A673 (cell line): ENCODE measurements at regions not wholly inside any gene's neighbourhood (a gene's known extent, or its start where the extent isn't known, plus 50 kb on each side); places are given as distances from the start of the nearest gene placed in this dataset.
"Not testable (repeated sequence)": the region's sequence is repeated elsewhere in the genome, so short reads cannot be mapped to it uniquely, and the experiment has no call there.

Experiments
- BruUV-seq: library from RNA; stranded (reverse); fragments of 400-500 nt; replicated peaks from 2 replicates; lab custom pipeline; 2021; lab: Mats Ljungman, UMichigan
- CTCF ChIA-PET: fragments of 300-600 bp; sonication (Branson Sonifier 250); formaldehyde crosslinking; loops from one replicate; lab custom pipeline; 2022; ENCODE audit warnings: antibody characterized with exemption; lab: Charles Lee
- POLR2A ChIA-PET: fragments of 300-600 bp; sonication (Branson Sonifier 250); formaldehyde crosslinking; loops from one replicate; lab custom pipeline; 2022; ENCODE audit warnings: antibody characterized with exemption; ENCODE audit not compliant: low non-redundant PET; lab: Charles Lee
- DNase-seq: peaks from one replicate; pipeline ENCODE4 v3.0.0-alpha.2; 2015; ENCODE audit warnings: low spot score
- H3K27ac ChIP-seq: fragments of 200-600 bp; sonication (generic); 2 replicates; pipeline ENCODE4 v1.5.1; 2016; ENCODE audit warnings: mixed run types, low read depth, mild to moderate bottlenecking, mixed read lengths, antibody characterized with exemption, low read length; ENCODE audit not compliant: poor library complexity, severe bottlenecking
- H3K27me3 ChIP-seq: fragments of 200-600 bp; sonication (generic); replicated peaks from 2 replicates; pipeline ENCODE4 v1.6.1; 2017; ENCODE audit warnings: mixed run types, low read depth, mild to moderate bottlenecking, mixed read lengths, antibody characterized with exemption, low read length; ENCODE audit not compliant: insufficient read depth, poor library complexity
- H3K36me3 ChIP-seq: fragments of 200-600 bp; sonication (generic); 2 replicates; pipeline ENCODE4 v1.6.1; 2016; ENCODE audit warnings: mixed run types, mild to moderate bottlenecking, mixed read lengths, antibody characterized with exemption, low read length; ENCODE audit not compliant: insufficient read depth, poor library complexity, severe bottlenecking
- H3K4me1 ChIP-seq: fragments of 200-600 bp; sonication (generic); 2 replicates; pipeline ENCODE4 v1.6.1; 2017; ENCODE audit warnings: mixed run types, mild to moderate bottlenecking, mixed read lengths, antibody characterized with exemption, low read length; ENCODE audit not compliant: insufficient read depth, poor library complexity, severe bottlenecking
- H3K4me3 ChIP-seq: fragments of 200-600 bp; sonication (generic); 2 replicates; pipeline ENCODE4 v1.5.1; 2016; ENCODE audit warnings: low read depth, mixed run types, mild to moderate bottlenecking, mixed read lengths, low read length; ENCODE audit not compliant: poor library complexity, severe bottlenecking
- H3K9me3 ChIP-seq: fragments of 200-600 bp; sonication (generic); 2 replicates; pipeline ENCODE4 v1.6.1; 2016; ENCODE audit warnings: mixed run types, low read depth, mild to moderate bottlenecking, mixed read lengths, antibody characterized with exemption, low read length; ENCODE audit not compliant: poor library complexity, severe bottlenecking
- EZH2 ChIP-seq: fragments of 200-600 bp; sonication (generic); IDR thresholded peaks from 2 replicates; pipeline ENCODE4 v1.6.1; 2017; ENCODE audit warnings: borderline replicate concordance, low read depth, mild to moderate bottlenecking, mixed read lengths, antibody characterized with exemption, low read length; ENCODE audit not compliant: poor library complexity, severe bottlenecking
- intact Hi-C: fragments of 100-400 bp; cut with micrococcal nuclease; formaldehyde crosslinking; loops from one replicate; pipeline ENCODE4 v1.10.0; 2022; ENCODE audit not compliant: unreplicated experiment
- TF ChIP-seq, protein P1 (sequence below): fragments of 300-800, 200-600 bp; sonication (generic); conservative IDR thresholded peaks from 2 replicates; pipeline ENCODE4 v1.5.1; 2017; ENCODE audit warnings: low read depth, mild to moderate bottlenecking, antibody characterized with exemption, low read length, moderate library complexity, mixed read lengths

DNA sequence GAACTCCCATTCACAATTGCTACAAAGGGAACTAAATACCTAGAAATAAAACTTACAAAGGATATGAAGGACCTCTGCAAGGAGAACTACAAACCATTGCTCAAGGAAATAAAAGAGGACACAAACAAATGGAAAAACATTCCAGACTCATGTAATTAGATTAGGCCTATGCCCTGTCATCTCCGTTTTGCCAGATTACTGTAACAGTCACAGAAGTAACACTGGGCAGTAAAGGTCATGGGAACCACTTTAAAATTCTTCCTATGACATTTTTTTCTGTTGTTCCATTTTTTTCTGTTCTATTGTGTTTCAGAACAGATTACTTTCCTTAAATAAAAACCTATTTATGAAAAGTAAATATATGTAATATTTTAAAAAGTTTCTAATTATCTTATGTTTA is 199.4 kb upstream of the CENPE start:
- TF ChIP-seq, protein P1, sequence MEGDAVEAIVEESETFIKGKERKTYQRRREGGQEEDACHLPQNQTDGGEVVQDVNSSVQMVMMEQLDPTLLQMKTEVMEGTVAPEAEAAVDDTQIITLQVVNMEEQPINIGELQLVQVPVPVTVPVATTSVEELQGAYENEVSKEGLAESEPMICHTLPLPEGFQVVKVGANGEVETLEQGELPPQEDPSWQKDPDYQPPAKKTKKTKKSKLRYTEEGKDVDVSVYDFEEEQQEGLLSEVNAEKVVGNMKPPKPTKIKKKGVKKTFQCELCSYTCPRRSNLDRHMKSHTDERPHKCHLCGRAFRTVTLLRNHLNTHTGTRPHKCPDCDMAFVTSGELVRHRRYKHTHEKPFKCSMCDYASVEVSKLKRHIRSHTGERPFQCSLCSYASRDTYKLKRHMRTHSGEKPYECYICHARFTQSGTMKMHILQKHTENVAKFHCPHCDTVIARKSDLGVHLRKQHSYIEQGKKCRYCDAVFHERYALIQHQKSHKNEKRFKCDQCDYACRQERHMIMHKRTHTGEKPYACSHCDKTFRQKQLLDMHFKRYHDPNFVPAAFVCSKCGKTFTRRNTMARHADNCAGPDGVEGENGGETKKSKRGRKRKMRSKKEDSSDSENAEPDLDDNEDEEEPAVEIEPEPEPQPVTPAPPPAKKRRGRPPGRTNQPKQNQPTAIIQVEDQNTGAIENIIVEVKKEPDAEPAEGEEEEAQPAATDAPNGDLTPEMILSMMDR: no peak
- TF ChIP-seq EZH2: no peak
- Histone ChIP-seq H3K9me3 (no peaks in the 10 kb centered on the region), H3K4me1 (no peaks in the 10 kb centered on the region), H3K4me3 (no peak overlapping the region), H3K27ac (no peak overlapping the region), H3K36me3 (no peaks in the 10 kb centered on the region), H3K27me3 (peaks cover 14% of the 10 kb centered on the region)
- intact Hi-C loops: no loop called here
- POLR2A ChIA-PET: no interaction called here
- BruUV-seq: no TSS peak
- no peak for DNase-seq
- CTCF ChIA-PET: no interaction called here

GRCh38 chr4:103387508-103388011 is 189.4 kb upstream of the CENPE start:
- H3K9me3 ChIP-seq, intact Hi-C loops, H3K27ac ChIP-seq, H3K4me1 ChIP-seq, POLR2A ChIA-PET, H3K27me3 ChIP-seq, H3K4me3 ChIP-seq, BruUV-seq, CTCF ChIA-PET, DNase-seq, H3K36me3 ChIP-seq: not testable (repeated sequence)

DNA sequence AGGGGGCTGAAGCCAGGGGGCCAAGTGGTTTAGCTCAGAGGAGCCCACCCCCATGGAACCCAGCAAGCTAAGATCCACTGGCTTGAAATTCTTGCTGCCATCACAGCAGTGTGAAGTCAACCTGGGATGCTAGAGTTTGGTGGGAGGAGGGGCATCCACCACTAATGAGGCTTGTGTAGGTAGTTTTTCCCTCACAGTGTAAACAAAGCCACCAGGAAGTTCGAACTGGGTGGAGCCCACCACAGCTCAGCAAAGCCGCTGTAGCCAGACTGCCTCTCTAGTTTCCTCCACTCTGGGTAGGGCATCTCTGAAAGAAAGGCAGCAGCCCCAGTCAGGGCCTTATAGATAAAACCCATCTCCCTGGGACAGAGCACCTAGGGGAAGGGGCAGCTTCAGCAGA is 187.4 kb upstream of the CENPE start:
- H3K9me3 ChIP-seq, POLR2A ChIA-PET, H3K27me3 ChIP-seq, DNase-seq, BruUV-seq, H3K4me1 ChIP-seq, H3K4me3 ChIP-seq, intact Hi-C loops, H3K27ac ChIP-seq, CTCF ChIA-PET, H3K36me3 ChIP-seq: not testable (repeated sequence)

GRCh38 chr4:103375278-103375677 is 177.1 kb upstream of the CENPE start:
- BruUV-seq: no TSS peak
- no peaks in the 10 kb centered on the region for H3K9me3 ChIP-seq
- no peaks in the 10 kb centered on the region for H3K36me3 ChIP-seq
- no peak for DNase-seq
- H3K4me1 ChIP-seq: no peaks in the 10 kb centered on the region
- no peak overlapping the region for H3K4me3 ChIP-seq
- no peak overlapping the region for H3K27ac ChIP-seq
- TF ChIP-seq, protein P1: no peak
- TF ChIP-seq EZH2: no peak
- POLR2A ChIA-PET: no interaction called here
- H3K27me3 ChIP-seq: no peaks in the 10 kb centered on the region
- CTCF ChIA-PET: no interaction called here
- intact Hi-C loops: no loop called here
